Spleen (tissue), 11 donors: ENCODE measurements at regions not wholly inside any gene's neighbourhood (a gene's known extent, or its start where the extent isn't known, plus 50 kb on each side); places are given as distances from the start of the nearest gene placed in this dataset.
"Not testable (repeated sequence)": the region's sequence is repeated elsewhere in the genome, so short reads cannot be mapped to it uniquely, and the experiment has no call there.

Source experiments
- DNase-seq: peaks from one replicate; pipeline ENCODE4 v3.0.0-alpha.2; 2020
- H3K27ac ChIP-seq, 8 donors: fragments of 200-600 bp; sonication (generic) in 7 of 8; 1 replicate in 4 of 8; 2 replicates in 4 of 8; pipeline versions ENCODE4 v1.5.0 to v1.8.0; 2016 to 2021; ENCODE audit warnings: inconsistent platforms in 4 of 8, mild to moderate bottlenecking in 4 of 8, moderate library complexity in 1 of 8
- H3K27me3 ChIP-seq, 7 donors: fragments of 200-600 bp; sonication (generic) in 6 of 7; replicated peaks in 1 of 7; 1 replicate in 4 of 7; 2 replicates in 3 of 7; pipeline versions ENCODE4 v1.5.0 to v1.8.0; 2016 to 2021; ENCODE audit warnings: inconsistent platforms in 3 of 7, mild to moderate bottlenecking in 1 of 7
- H3K36me3 ChIP-seq, 6 donors: fragments of 200-600 bp; sonication (generic) in 5 of 6; 1 replicate in 4 of 6; 2 replicates in 2 of 6; pipeline versions ENCODE4 v1.5.0 to v1.8.0; 2016 to 2021; ENCODE audit warnings: inconsistent platforms in 2 of 6
- H3K4me1 ChIP-seq, 6 donors: fragments of 200-600 bp; sonication (generic) in 5 of 6; 1 replicate in 3 of 6; 2 replicates in 3 of 6; pipeline versions ENCODE4 v1.5.0 to v1.8.0; 2016 to 2021; ENCODE audit warnings: inconsistent platforms in 3 of 6
- H3K4me3 ChIP-seq, 8 donors: fragments of 200-600 bp; sonication (generic) in 7 of 8; 1 replicate in 4 of 8; 2 replicates in 4 of 8; pipeline versions ENCODE4 v1.5.0 to v1.8.0; 2016 to 2021; ENCODE audit warnings: inconsistent platforms in 4 of 8, mild to moderate bottlenecking in 4 of 8, moderate library complexity in 2 of 8
- H3K9me3 ChIP-seq, 8 donors: fragments of 200-600 bp; sonication (generic) in 7 of 8; 1 replicate in 4 of 8; 2 replicates in 4 of 8; pipeline versions ENCODE4 v1.5.0 to v1.8.0; 2016 to 2021; ENCODE audit warnings: inconsistent platforms in 4 of 8
- POLR2A ChIP-seq, 3 donors: fragments of 450-650 bp; IDR thresholded peaks; one replicate each; pipeline ENCODE4 v1.5.1; 2017; ENCODE audit warnings: antibody characterized with exemption in 3 of 3, mild to moderate bottlenecking in 1 of 3
- POLR2AphosphoS5 ChIP-seq, 3 donors: sonication (generic); formaldehyde crosslinking; IDR thresholded peaks; one replicate each; pipeline ENCODE4 v1.5.1; 2017; ENCODE audit warnings: antibody characterized with exemption in 3 of 3
- WGBS, 5 donors: extraction: QIAGEN DNeasy Blood & Tissue Kit in 3 of 5; methylation state at CpG; one replicate each; pipeline versions ENCODE4 v1.1.5 to v1.1.7; 2013 to 2018; 5-methylcytosine and 5-hydroxymethylcytosine counted together
- intact Hi-C: fragments of 100-400 bp; cut with DNase I; formaldehyde crosslinking; loops from one replicate; pipeline ENCODE4 v1.15.0; 2023; ENCODE audit warnings: low total_unique reads
- TF ChIP-seq, protein P1 (sequence below), 11 experiments: fragments of 200-600 bp in 7 of 11; fragments of 450-650 bp in 4 of 11; sonication (generic) in 4 of 11; IDR thresholded peaks in 8 of 11; conservative IDR thresholded peaks in 3 of 11; 1 replicate in 7 of 11; 2 replicates in 4 of 11; pipeline versions ENCODE4 v1.4.0 to v1.8.0; 2016 to 2021; ENCODE audit warnings: antibody characterized with exemption in 11 of 11, inconsistent platforms in 4 of 11, mild to moderate bottlenecking in 1 of 11
- donor health status: healthy with polysubstance abuse.
- donor health status: DM: no; HTN: no; CAD: no; lungs with moderate emphysema.
- donor health status: DM: no; HTN: no; CAD: no.
- donor health status: Bipolar disorder and iron deficiency.
- donor health status: healthy.
- donor health status: DM: no; HTN: no; CAD: no.
- donor health status: DM: yes; HTN: yes; CAD: no.

GRCh38 chr11:47928426-47928825 is 51.9 kb upstream of the PTPRJ start:
- Histone ChIP-seq H3K27ac (peak overlapping the region in 1 of 8 donors; percentile 10), H3K36me3 (no peaks in the 10 kb centered on the region), H3K9me3 (no peaks in the 10 kb centered on the region), H3K4me3 (no peak overlapping the region), H3K27me3 (no peaks in the 10 kb centered on the region), H3K4me1 (peaks cover 0 to 40% (median 20%) of the 10 kb centered on the region in 6 donors)
- TF ChIP-seq POLR2AphosphoS5 (IDR thresholded peaks at IDR 0.05): no peak
- TF ChIP-seq POLR2A (IDR thresholded peaks at IDR 0.05): no peak
- TF ChIP-seq, protein P1, sequence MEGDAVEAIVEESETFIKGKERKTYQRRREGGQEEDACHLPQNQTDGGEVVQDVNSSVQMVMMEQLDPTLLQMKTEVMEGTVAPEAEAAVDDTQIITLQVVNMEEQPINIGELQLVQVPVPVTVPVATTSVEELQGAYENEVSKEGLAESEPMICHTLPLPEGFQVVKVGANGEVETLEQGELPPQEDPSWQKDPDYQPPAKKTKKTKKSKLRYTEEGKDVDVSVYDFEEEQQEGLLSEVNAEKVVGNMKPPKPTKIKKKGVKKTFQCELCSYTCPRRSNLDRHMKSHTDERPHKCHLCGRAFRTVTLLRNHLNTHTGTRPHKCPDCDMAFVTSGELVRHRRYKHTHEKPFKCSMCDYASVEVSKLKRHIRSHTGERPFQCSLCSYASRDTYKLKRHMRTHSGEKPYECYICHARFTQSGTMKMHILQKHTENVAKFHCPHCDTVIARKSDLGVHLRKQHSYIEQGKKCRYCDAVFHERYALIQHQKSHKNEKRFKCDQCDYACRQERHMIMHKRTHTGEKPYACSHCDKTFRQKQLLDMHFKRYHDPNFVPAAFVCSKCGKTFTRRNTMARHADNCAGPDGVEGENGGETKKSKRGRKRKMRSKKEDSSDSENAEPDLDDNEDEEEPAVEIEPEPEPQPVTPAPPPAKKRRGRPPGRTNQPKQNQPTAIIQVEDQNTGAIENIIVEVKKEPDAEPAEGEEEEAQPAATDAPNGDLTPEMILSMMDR (IDR thresholded peaks at IDR 0.05 in 8 of 11, conservative IDR thresholded peaks at IDR 0.05 in 3 of 11): no peak
- DNase-seq: no peak
- intact Hi-C loops: no loop called here
- 28 to 60% (median 42%) methylated on average over 5 of the region's 5 CpGs for WGBS, 5 donors

GRCh38 chr11:47924184-47924691 is 56.1 kb upstream of the PTPRJ start:
- DNase-seq: peak; percentile 17
- peaks cover 3 to 80% (median 46%) of the 10 kb centered on the region in 6 donors for H3K4me1 ChIP-seq
- H3K27me3 ChIP-seq: no peaks in the 10 kb centered on the region
- no peaks in the 10 kb centered on the region for H3K36me3 ChIP-seq
- H3K9me3 ChIP-seq: no peaks in the 10 kb centered on the region
- H3K27ac ChIP-seq: no peak overlapping the region
- no peak for TF ChIP-seq POLR2AphosphoS5 (IDR thresholded peaks at IDR 0.05)
- no peak for TF ChIP-seq POLR2A (IDR thresholded peaks at IDR 0.05)
- TF ChIP-seq, protein P1 (IDR thresholded peaks at IDR 0.05 in 8 of 11, conservative IDR thresholded peaks at IDR 0.05 in 3 of 11): no peak
- intact Hi-C loops: no loop called here
- H3K4me3 ChIP-seq: no peak overlapping the region
- 52 to 71% (median 61%) methylated on average over 8 of the region's 8 CpGs for WGBS, 5 donors

- intact Hi-C loops: no loop called here
- DNase-seq: no peak
- peaks cover 7 to 80% (median 48%) of the 10 kb centered on the region in 6 donors for H3K4me1 ChIP-seq
- 46 to 62% (median 56%) methylated on average over 4 of the region's 4 CpGs for WGBS, 5 donors
- no peak overlapping the region for H3K27ac ChIP-seq
- H3K9me3 ChIP-seq: no peaks in the 10 kb centered on the region
- no peaks in the 10 kb centered on the region for H3K27me3 ChIP-seq
- no peak for TF ChIP-seq POLR2AphosphoS5 (IDR thresholded peaks at IDR 0.05)
- TF ChIP-seq POLR2A (IDR thresholded peaks at IDR 0.05): no peak
- TF ChIP-seq, protein P1 (IDR thresholded peaks at IDR 0.05 in 8 of 11, conservative IDR thresholded peaks at IDR 0.05 in 3 of 11): no peak
- H3K4me3 ChIP-seq: no peak overlapping the region
- H3K36me3 ChIP-seq: no peaks in the 10 kb centered on the region
Measured at GRCh38 chr11:47923667-47924066, 56.7 kb upstream of the PTPRJ start.

DNA sequence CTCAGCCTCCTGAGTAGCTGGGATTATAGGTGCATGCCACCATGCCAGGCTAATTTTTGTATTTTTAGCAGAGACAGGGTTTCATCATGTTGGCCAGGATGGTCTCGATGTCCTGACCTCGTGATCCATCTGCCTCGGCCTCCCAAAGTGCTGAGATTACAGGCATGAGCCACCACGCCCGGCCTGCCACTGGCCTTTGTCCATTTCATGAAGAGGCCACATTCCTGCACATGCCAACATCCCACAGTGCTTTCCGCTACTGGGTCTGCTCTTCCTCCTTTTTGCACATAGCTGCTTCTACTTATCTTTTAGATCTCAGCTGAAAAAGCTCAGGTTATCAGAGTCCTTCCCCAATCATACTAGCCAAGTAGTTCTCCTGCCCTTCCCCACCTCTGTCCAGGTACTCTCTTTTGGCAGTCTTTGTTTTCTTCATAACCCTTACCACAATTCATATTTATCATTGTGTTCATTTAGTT is 59.2 kb upstream of the PTPRJ start:
- H3K4me3 ChIP-seq, H3K27me3 ChIP-seq, intact Hi-C loops, H3K9me3 ChIP-seq, H3K36me3 ChIP-seq, DNase-seq: not testable (repeated sequence)
- H3K4me1 ChIP-seq: peaks cover 30 to 87% (median 65%) of the 10 kb centered on the region in 6 donors
- H3K27ac ChIP-seq: peak overlapping the region in 4 of 8 donors; percentile 48 to 83 (median 81)
- WGBS, 5 donors: 90 to 97% (median 91%) methylated on average over 6 of the region's 6 CpGs
